HL-60/S4 treated with retinoic acid at 250 ng/mL for 4 days and 3 days (cell line): ENCODE measurements at regions not wholly inside any gene's neighbourhood (a gene's known extent, or its start where the extent isn't known, plus 50 kb on each side); places are given as distances from the start of the nearest gene placed in this dataset.
"Not testable (repeated sequence)": the region's sequence is repeated elsewhere in the genome, so short reads cannot be mapped to it uniquely, and the experiment has no call there.

Experiments
- in situ Hi-C: fragments of 300-500 bp; cut with MboI; formaldehyde crosslinking; loops from 2 replicates; pipeline ENCODE4 v1.7.0; 2022; ENCODE audit warnings: low sequenced_read_pairs

GRCh38 chr14:22122227-22122818 is 448.7 kb upstream of the OR4E1 start:
- in situ Hi-C loops, result no loop called here

GRCh38 chr14:22118899-22119477 is 445.4 kb upstream of the OR4E1 start:
- in situ Hi-C loops, result no loop called here

- in situ Hi-C loops, result no loop called here
Measured at GRCh38 chr14:22113401-22113800, 439.8 kb upstream of the OR4E1 start.

GRCh38 chr14:22112004-22112403 is 438.4 kb upstream of the OR4E1 start:
- in situ Hi-C loops, result no loop called here

GRCh38 chr14:22107753-22108152 is 434.1 kb upstream of the OR4E1 start:
- in situ Hi-C loops, result no loop called here

- in situ Hi-C loops, result no loop called here
Measured at GRCh38 chr14:22106700-22107697, 433.4 kb upstream of the OR4E1 start.

GRCh38 chr14:22105624-22106006 is 432.0 kb upstream of the OR4E1 start:
- in situ Hi-C loops, result no loop called here

GRCh38 chr14:22105006-22105623 is 431.5 kb upstream of the OR4E1 start:
- in situ Hi-C loops, result no loop called here

- in situ Hi-C loops, result not testable (repeated sequence)
Measured at GRCh38 chr14:22100764-22101120, 427.1 kb upstream of the OR4E1 start.

- in situ Hi-C loops, result no loop called here
Measured at GRCh38 chr14:22099942-22100763, 426.5 kb upstream of the OR4E1 start.

- in situ Hi-C loops, result no loop called here
Measured at GRCh38 chr14:22098435-22098834, 424.8 kb upstream of the OR4E1 start.

GRCh38 chr14:22097586-22098292 is 424.1 kb upstream of the OR4E1 start:
- in situ Hi-C loops, result no loop called here

- in situ Hi-C loops, result no loop called here
Measured at GRCh38 chr14:22097072-22097471, 423.5 kb upstream of the OR4E1 start.

- in situ Hi-C loops, result no loop called here
Measured at GRCh38 chr14:22096514-22096895, 422.9 kb upstream of the OR4E1 start.

- in situ Hi-C loops, result no loop called here
Measured at GRCh38 chr14:22095860-22096513, 422.4 kb upstream of the OR4E1 start.

GRCh38 chr14:22089940-22090339 is 416.3 kb upstream of the OR4E1 start:
- in situ Hi-C loops, result no loop called here

GRCh38 chr14:22088614-22089342 is 415.2 kb upstream of the OR4E1 start:
- in situ Hi-C loops, result no loop called here

GRCh38 chr14:22086131-22086530 is 412.5 kb upstream of the OR4E1 start:
- in situ Hi-C loops, result no loop called here
